Esophagus muscularis mucosa (tissue), 4 donors: ENCODE measurements at regions not wholly inside any gene's neighbourhood (a gene's known extent, or its start where the extent isn't known, plus 50 kb on each side); places are given as distances from the start of the nearest gene placed in this dataset.

ENCODE experiments used
- DNase-seq: peaks from one replicate; pipeline ENCODE4 v3.0.0-alpha.2; 2017; ENCODE audit errors: extremely low spot score
- H3K27ac ChIP-seq, 4 donors: fragments of 200-600 bp; sonication (generic); replicated peaks in 1 of 4; 1 replicate in 3 of 4; 2 replicates in 1 of 4; pipeline ENCODE4 v1.5.1; 2016 to 2019; ENCODE audit warnings: mild to moderate bottlenecking in 1 of 4
- H3K27me3 ChIP-seq, 4 donors: fragments of 200-600 bp; sonication (generic); one replicate each; pipeline versions ENCODE4 v1.5.1 to v1.6.0; 2016 to 2019
- H3K36me3 ChIP-seq, 4 donors: fragments of 200-600 bp; sonication (generic); one replicate each; pipeline ENCODE4 v1.5.1; 2016 to 2019
- H3K4me1 ChIP-seq, 4 donors: fragments of 200-600 bp; sonication (generic); one replicate each; pipeline ENCODE4 v1.5.1; 2016 to 2019
- H3K4me3 ChIP-seq, 4 donors: fragments of 200-600 bp; sonication (generic); 1 replicate in 2 of 4; 2 replicates in 2 of 4; pipeline ENCODE4 v1.5.1; 2016 to 2019; ENCODE audit warnings: mild to moderate bottlenecking in 4 of 4, moderate library complexity in 1 of 4
- H3K9me3 ChIP-seq, 4 donors: fragments of 200-600 bp; sonication (generic); 1 replicate in 3 of 4; 2 replicates in 1 of 4; pipeline ENCODE4 v1.5.1; 2016 to 2019
- EP300 ChIP-seq: sonication (generic); formaldehyde crosslinking; IDR thresholded peaks from one replicate; pipeline ENCODE4 v1.6.1; 2017; ENCODE audit warnings: antibody characterized with exemption
- POLR2A ChIP-seq: fragments of 450-650 bp; IDR thresholded peaks from one replicate; pipeline ENCODE4 v1.6.1; 2017; ENCODE audit warnings: antibody characterized with exemption, moderate library complexity, mild to moderate bottlenecking, low read depth
- POLR2AphosphoS5 ChIP-seq, 2 donors: sonication (generic); formaldehyde crosslinking; IDR thresholded peaks; one replicate each; pipeline ENCODE4 v1.6.1; 2017; ENCODE audit warnings: antibody characterized with exemption in 2 of 2
- WGBS: methylation state at CpG from one replicate; pipeline ENCODE4 v1.1.5; 2018; 5-methylcytosine and 5-hydroxymethylcytosine counted together
- intact Hi-C: fragments of 100-400 bp; cut with DNase I; formaldehyde crosslinking; loops from one replicate; pipeline ENCODE4 v1.15.1; 2023
- TF ChIP-seq, protein P1 (sequence below), 3 experiments: fragments of 200-600 bp in 2 of 3; fragments of 450-650 bp in 1 of 3; sonication (generic) in 2 of 3; IDR thresholded peaks; one replicate each; pipeline ENCODE4 v1.5.1; 2017 to 2019; ENCODE audit warnings: antibody characterized with exemption in 3 of 3, mild to moderate bottlenecking in 2 of 3, moderate library complexity in 1 of 3

GRCh38 chr9:93898026-93898425, 57.1 kb downstream of the BARX1 start:
- Histone ChIP-seq H3K27me3 (peaks cover 0 to 19% (median 0%) of the 10 kb centered on the region in 4 donors), H3K4me1 (no peaks in the 10 kb centered on the region), H3K4me3 (no peak overlapping the region), H3K9me3 (peaks cover 0 to 3% (median 0%) of the 10 kb centered on the region in 4 donors), H3K36me3 (no peaks in the 10 kb centered on the region), H3K27ac (no peak overlapping the region)
- 67% methylated on average over 2 of the region's 2 CpGs for WGBS
- intact Hi-C loops: no loop called here
- no peak for DNase-seq
- TF ChIP-seq EP300 (no peak), POLR2AphosphoS5 (IDR thresholded peaks at IDR 0.05) (no peak), POLR2A (no peak)
- TF ChIP-seq, protein P1, sequence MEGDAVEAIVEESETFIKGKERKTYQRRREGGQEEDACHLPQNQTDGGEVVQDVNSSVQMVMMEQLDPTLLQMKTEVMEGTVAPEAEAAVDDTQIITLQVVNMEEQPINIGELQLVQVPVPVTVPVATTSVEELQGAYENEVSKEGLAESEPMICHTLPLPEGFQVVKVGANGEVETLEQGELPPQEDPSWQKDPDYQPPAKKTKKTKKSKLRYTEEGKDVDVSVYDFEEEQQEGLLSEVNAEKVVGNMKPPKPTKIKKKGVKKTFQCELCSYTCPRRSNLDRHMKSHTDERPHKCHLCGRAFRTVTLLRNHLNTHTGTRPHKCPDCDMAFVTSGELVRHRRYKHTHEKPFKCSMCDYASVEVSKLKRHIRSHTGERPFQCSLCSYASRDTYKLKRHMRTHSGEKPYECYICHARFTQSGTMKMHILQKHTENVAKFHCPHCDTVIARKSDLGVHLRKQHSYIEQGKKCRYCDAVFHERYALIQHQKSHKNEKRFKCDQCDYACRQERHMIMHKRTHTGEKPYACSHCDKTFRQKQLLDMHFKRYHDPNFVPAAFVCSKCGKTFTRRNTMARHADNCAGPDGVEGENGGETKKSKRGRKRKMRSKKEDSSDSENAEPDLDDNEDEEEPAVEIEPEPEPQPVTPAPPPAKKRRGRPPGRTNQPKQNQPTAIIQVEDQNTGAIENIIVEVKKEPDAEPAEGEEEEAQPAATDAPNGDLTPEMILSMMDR (IDR thresholded peaks at IDR 0.05): no peak

- H3K27me3 ChIP-seq: peaks cover 0 to 17% (median 0%) of the 10 kb centered on the region in 4 donors
- H3K27ac ChIP-seq: no peak overlapping the region
- no peak overlapping the region for H3K4me3 ChIP-seq
- no peaks in the 10 kb centered on the region for H3K4me1 ChIP-seq
- intact Hi-C loops: no loop called here
- H3K36me3 ChIP-seq: no peaks in the 10 kb centered on the region
- DNase-seq: no peak
- WGBS: 96% methylated on average over 8 of the region's 8 CpGs
- no peak for TF ChIP-seq EP300
- TF ChIP-seq POLR2A: no peak
- TF ChIP-seq, protein P1 (IDR thresholded peaks at IDR 0.05): no peak
- no peak for TF ChIP-seq POLR2AphosphoS5 (IDR thresholded peaks at IDR 0.05)
- H3K9me3 ChIP-seq: peaks cover 0 to 9% (median 2%) of the 10 kb centered on the region in 4 donors
Observed at GRCh38 chr9:93897075-93897970, 57.8 kb downstream of the BARX1 start.

DNA sequence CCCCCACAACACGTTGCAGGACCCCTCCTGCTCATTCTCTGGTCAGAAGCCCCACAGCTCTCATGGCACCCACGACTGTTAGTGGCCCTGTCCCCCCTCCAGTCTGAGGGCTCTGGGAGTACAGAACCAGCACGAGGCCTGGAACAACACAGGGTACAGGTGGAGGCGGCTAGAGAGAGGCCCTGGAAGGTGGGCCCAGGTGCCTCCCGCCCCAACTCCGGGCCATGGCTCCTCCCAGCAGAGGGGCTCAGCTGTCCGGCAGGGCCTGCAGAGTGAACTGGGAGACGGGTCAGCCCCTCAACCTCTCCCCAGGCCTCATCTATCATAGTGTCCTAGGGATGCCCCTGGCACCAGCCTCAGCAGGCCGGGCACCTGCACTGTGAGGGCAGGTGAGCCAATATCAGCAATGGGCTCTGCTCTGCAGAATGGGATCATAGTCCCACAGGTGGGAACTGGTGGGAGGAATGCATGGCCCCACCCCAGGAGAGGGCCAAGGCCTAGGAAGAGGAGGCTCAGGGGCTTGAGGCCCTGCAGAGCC, 58.6 kb downstream of the BARX1 start:
- Histone ChIP-seq H3K27me3 (peaks cover 0 to 10% (median 0%) of the 10 kb centered on the region in 4 donors), H3K27ac (no peak overlapping the region), H3K4me1 (no peaks in the 10 kb centered on the region), H3K4me3 (no peak overlapping the region), H3K9me3 (peaks cover 0 to 9% (median 4%) of the 10 kb centered on the region in 4 donors), H3K36me3 (no peaks in the 10 kb centered on the region)
- TF ChIP-seq, protein P1 (IDR thresholded peaks at IDR 0.05): no peak
- no peak for TF ChIP-seq EP300
- TF ChIP-seq POLR2A: no peak
- no peak for TF ChIP-seq POLR2AphosphoS5 (IDR thresholded peaks at IDR 0.05)
- 93% methylated on average over 9 of the region's 9 CpGs for WGBS
- intact Hi-C loops: no loop called here
- DNase-seq: no peak

- intact Hi-C loops: no loop called here
- H3K4me3 ChIP-seq: no peak overlapping the region
- no peaks in the 10 kb centered on the region for H3K36me3 ChIP-seq
- peaks cover 0 to 5% (median 0%) of the 10 kb centered on the region in 4 donors for H3K27me3 ChIP-seq
- peaks cover 0 to 9% (median 4%) of the 10 kb centered on the region in 4 donors for H3K9me3 ChIP-seq
- H3K27ac ChIP-seq: no peak overlapping the region
- no peak for TF ChIP-seq EP300
- no peak for TF ChIP-seq POLR2AphosphoS5 (IDR thresholded peaks at IDR 0.05)
- TF ChIP-seq, protein P1 (IDR thresholded peaks at IDR 0.05): no peak
- no peak for TF ChIP-seq POLR2A
- DNase-seq: no peak
- H3K4me1 ChIP-seq: no peaks in the 10 kb centered on the region
- 100% methylated on average over 6 of the region's 6 CpGs for WGBS
Observed at GRCh38 chr9:93896093-93896492, 59.1 kb downstream of the BARX1 start.
